ENCODE measurements at regions not wholly inside any gene's neighbourhood (a gene's known extent, or its start where the extent isn't known, plus 50 kb on each side); places are given as distances from the start of the nearest gene placed in this dataset.

DNA sequence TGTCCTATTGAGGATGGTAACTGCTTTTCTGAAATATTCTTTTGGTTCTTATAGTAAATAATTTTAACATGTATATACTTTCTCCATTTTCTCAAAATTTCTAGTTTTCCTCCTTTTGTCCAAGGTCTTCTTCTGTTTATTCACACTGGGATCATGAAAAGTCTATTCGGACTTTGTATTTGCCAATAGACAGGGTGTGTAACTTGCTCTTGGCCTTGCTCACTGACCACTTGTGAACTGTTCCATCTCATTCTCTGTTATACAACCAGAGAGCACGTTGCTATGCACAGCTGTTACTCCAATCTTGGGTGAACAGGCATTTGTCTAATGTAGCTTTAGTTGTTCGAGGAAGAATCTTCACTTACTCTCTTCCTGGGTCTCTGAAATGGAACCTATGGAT, 388.9 kb downstream of the SH3GL2 start:
- no peak for TF ChIP-seq EZH2phosphoT487 (IDR thresholded peaks at IDR 0.05; ENCODE audit: low read depth)
- TF ChIP-seq, protein P1, sequence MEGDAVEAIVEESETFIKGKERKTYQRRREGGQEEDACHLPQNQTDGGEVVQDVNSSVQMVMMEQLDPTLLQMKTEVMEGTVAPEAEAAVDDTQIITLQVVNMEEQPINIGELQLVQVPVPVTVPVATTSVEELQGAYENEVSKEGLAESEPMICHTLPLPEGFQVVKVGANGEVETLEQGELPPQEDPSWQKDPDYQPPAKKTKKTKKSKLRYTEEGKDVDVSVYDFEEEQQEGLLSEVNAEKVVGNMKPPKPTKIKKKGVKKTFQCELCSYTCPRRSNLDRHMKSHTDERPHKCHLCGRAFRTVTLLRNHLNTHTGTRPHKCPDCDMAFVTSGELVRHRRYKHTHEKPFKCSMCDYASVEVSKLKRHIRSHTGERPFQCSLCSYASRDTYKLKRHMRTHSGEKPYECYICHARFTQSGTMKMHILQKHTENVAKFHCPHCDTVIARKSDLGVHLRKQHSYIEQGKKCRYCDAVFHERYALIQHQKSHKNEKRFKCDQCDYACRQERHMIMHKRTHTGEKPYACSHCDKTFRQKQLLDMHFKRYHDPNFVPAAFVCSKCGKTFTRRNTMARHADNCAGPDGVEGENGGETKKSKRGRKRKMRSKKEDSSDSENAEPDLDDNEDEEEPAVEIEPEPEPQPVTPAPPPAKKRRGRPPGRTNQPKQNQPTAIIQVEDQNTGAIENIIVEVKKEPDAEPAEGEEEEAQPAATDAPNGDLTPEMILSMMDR (IDR thresholded peaks at IDR 0.05; ENCODE audit: low read depth, low read length) = no peak
